ENCODE measurements at regions not wholly inside any gene's neighbourhood (a gene's known extent, or its start where the extent isn't known, plus 50 kb on each side); places are given as distances from the start of the nearest gene placed in this dataset.

- in situ Hi-C loops (cut with MboI; ENCODE audit: low sequenced_read_pairs): no loop called here
Observed at GRCh38 chr5:73301208-73301901, 128.4 kb downstream of the TMEM174 start.

More at GRCh38 chr5:73301208-73301901, 128.4 kb downstream of the TMEM174 start:
- Histone ChIP-seq H4K8ac (ENCODE audit: low read depth in 2 of 2, low read length in 2 of 2) (no peak overlapping the region), H3K36me3 (ENCODE audit: control insufficient read depth, insufficient read depth, low read length) (no peaks in the 10 kb centered on the region), H3K79me1 (ENCODE audit: low read depth in 1 of 2, low read length in 2 of 2) (no peaks in the 10 kb centered on the region), H3K18ac (ENCODE audit: low read depth, low read length) (no peak overlapping the region), H2AK5ac (ENCODE audit: low read depth, low read length) (no peak overlapping the region), H3K4me3 (ENCODE audit: insufficient read depth, low read depth, low read length) (no peak overlapping the region), H2BK15ac (ENCODE audit: low read depth, low read length) (no peak overlapping the region), H3K23ac (ENCODE audit: low read depth, low read length) (no peak overlapping the region), H2BK5ac (ENCODE audit: low read depth, low read length, poor library complexity, severe bottlenecking) (no peak overlapping the region), H2BK120ac (ENCODE audit: low read depth, low read length) (no peak overlapping the region), H2AK9ac (replicated peaks; ENCODE audit: low read depth, low read length, poor library complexity) (no peak overlapping the region), H2BK20ac (ENCODE audit: low read depth, low read length) (no peak overlapping the region), H3K56ac (ENCODE audit: extremely low read depth, insufficient read depth, low read length) (no peak overlapping the region), H3K9me3 (ENCODE audit: control insufficient read depth, insufficient read depth, low read length) (no peaks in the 10 kb centered on the region; the same call in 1 of the 2 replicates), H3K4ac (ENCODE audit: low read depth, low read length) (no peak overlapping the region), H3K14ac (replicated peaks; ENCODE audit: low read depth, low read length) (no peak overlapping the region), H2AFZ (replicated peaks; ENCODE audit: low read length, poor library complexity) (no peak overlapping the region), H4K91ac (ENCODE audit: insufficient read depth, low read depth, low read length) (no peak overlapping the region), H3K4me2 (ENCODE audit: low read depth, low read length) (no peak overlapping the region), H3K9me1 (ENCODE audit: insufficient read depth, low read length) (peaks cover 3% of the 10 kb centered on the region), H4K20me1 (ENCODE audit: insufficient read depth, low read length) (no peaks in the 10 kb centered on the region), H3K9ac (ENCODE audit: low read depth, low read length) (no peak overlapping the region), H3K4me1 (ENCODE audit: control insufficient read depth, insufficient read depth, low read length) (peaks cover 9% of the 10 kb centered on the region; the same call in 1 of the 2 replicates), H3K27me3 (ENCODE audit: control insufficient read depth, insufficient read depth, low read length) (peaks cover 10% of the 10 kb centered on the region), H3K27ac (ENCODE audit: insufficient read depth, low read length) (no peak overlapping the region), H4K5ac (ENCODE audit: low read depth, low read length) (no peak overlapping the region)
- TF ChIP-seq POLR2A (IDR thresholded peaks at IDR 0.05; ENCODE audit: low read depth, low read length) (no peak), CHD1 (IDR thresholded peaks at IDR 0.05; ENCODE audit: low read depth, low read length) (no peak)
- DNase-seq (no peak), ATAC-seq (ENCODE audit: low read depth) (no peak)
- POLR2A ChIA-PET (ENCODE audit: unreplicated experiment): no interaction called here
- intact Hi-C loops (cut with micrococcal nuclease): no loop called here
- dilution Hi-C loops (cut with HindIII; ENCODE audit: low sequenced_read_pairs, unreplicated experiment): no loop called here
- BruUV-seq (replicated peaks): no TSS peak
- CTCF ChIA-PET: no interaction called here
- 72% methylated on average over 8 of the region's 22 CpGs; no CpG with 5 or more reads in 1 of the 2 experiments for WGBS, 2 experiments (ENCODE audit: extremely low coverage in 2 of 2, insufficient read length in 1 of 2)

Measured in IMR-90 (cell line).